A673 (cell line): ENCODE measurements at regions not wholly inside any gene's neighbourhood (a gene's known extent, or its start where the extent isn't known, plus 50 kb on each side); places are given as distances from the start of the nearest gene placed in this dataset.

Experiments
- BruUV-seq: library from RNA; stranded (reverse); fragments of 400-500 nt; replicated peaks from 2 replicates; lab custom pipeline; 2021; lab: Mats Ljungman, UMichigan
- CTCF ChIA-PET: fragments of 300-600 bp; sonication (Branson Sonifier 250); formaldehyde crosslinking; loops from one replicate; lab custom pipeline; 2022; ENCODE audit warnings: antibody characterized with exemption; lab: Charles Lee
- POLR2A ChIA-PET: fragments of 300-600 bp; sonication (Branson Sonifier 250); formaldehyde crosslinking; loops from one replicate; lab custom pipeline; 2022; ENCODE audit warnings: antibody characterized with exemption; ENCODE audit not compliant: low non-redundant PET; lab: Charles Lee
- DNase-seq: peaks from one replicate; pipeline ENCODE4 v3.0.0-alpha.2; 2015; ENCODE audit warnings: low spot score
- H3K27ac ChIP-seq: fragments of 200-600 bp; sonication (generic); 2 replicates; pipeline ENCODE4 v1.5.1; 2016; ENCODE audit warnings: mixed run types, low read depth, mild to moderate bottlenecking, mixed read lengths, antibody characterized with exemption, low read length; ENCODE audit not compliant: poor library complexity, severe bottlenecking
- H3K27me3 ChIP-seq: fragments of 200-600 bp; sonication (generic); replicated peaks from 2 replicates; pipeline ENCODE4 v1.6.1; 2017; ENCODE audit warnings: mixed run types, low read depth, mild to moderate bottlenecking, mixed read lengths, antibody characterized with exemption, low read length; ENCODE audit not compliant: insufficient read depth, poor library complexity
- H3K36me3 ChIP-seq: fragments of 200-600 bp; sonication (generic); 2 replicates; pipeline ENCODE4 v1.6.1; 2016; ENCODE audit warnings: mixed run types, mild to moderate bottlenecking, mixed read lengths, antibody characterized with exemption, low read length; ENCODE audit not compliant: insufficient read depth, poor library complexity, severe bottlenecking
- H3K4me1 ChIP-seq: fragments of 200-600 bp; sonication (generic); 2 replicates; pipeline ENCODE4 v1.6.1; 2017; ENCODE audit warnings: mixed run types, mild to moderate bottlenecking, mixed read lengths, antibody characterized with exemption, low read length; ENCODE audit not compliant: insufficient read depth, poor library complexity, severe bottlenecking
- H3K4me3 ChIP-seq: fragments of 200-600 bp; sonication (generic); 2 replicates; pipeline ENCODE4 v1.5.1; 2016; ENCODE audit warnings: low read depth, mixed run types, mild to moderate bottlenecking, mixed read lengths, low read length; ENCODE audit not compliant: poor library complexity, severe bottlenecking
- H3K9me3 ChIP-seq: fragments of 200-600 bp; sonication (generic); 2 replicates; pipeline ENCODE4 v1.6.1; 2016; ENCODE audit warnings: mixed run types, low read depth, mild to moderate bottlenecking, mixed read lengths, antibody characterized with exemption, low read length; ENCODE audit not compliant: poor library complexity, severe bottlenecking
- CTCF ChIP-seq: fragments of 300-800, 200-600 bp; sonication (generic); conservative IDR thresholded peaks from 2 replicates; pipeline ENCODE4 v1.5.1; 2017; ENCODE audit warnings: low read depth, mild to moderate bottlenecking, antibody characterized with exemption, low read length, moderate library complexity, mixed read lengths
- EZH2 ChIP-seq: fragments of 200-600 bp; sonication (generic); IDR thresholded peaks from 2 replicates; pipeline ENCODE4 v1.6.1; 2017; ENCODE audit warnings: borderline replicate concordance, low read depth, mild to moderate bottlenecking, mixed read lengths, antibody characterized with exemption, low read length; ENCODE audit not compliant: poor library complexity, severe bottlenecking
- intact Hi-C: fragments of 100-400 bp; cut with micrococcal nuclease; formaldehyde crosslinking; loops from one replicate; pipeline ENCODE4 v1.10.0; 2022; ENCODE audit not compliant: unreplicated experiment

DNA sequence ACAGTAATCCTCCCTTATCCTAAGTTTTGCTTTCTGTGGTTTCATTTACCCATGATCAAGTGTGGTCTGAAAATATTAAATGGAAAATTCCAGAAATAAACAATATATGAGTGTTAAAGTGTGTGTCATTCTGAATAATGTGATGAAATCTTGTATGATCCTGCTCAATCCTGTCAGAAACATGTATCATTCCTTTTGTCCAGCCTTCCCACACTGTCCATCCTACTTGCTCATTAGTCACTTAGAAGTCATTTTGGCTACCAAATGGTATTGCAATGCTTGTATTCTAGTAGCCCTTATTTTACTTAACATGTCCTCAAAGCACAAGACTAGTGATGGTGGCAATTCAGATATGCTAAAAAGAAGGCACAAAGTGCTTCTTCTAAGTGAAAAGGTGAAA, 1211.2 kb upstream of the SORCS1 start:
- H3K4me1 ChIP-seq, result no peaks in the 10 kb centered on the region
- ChIA-PET CTCF (no interaction called here), POLR2A (no interaction called here)
- H3K4me3 ChIP-seq, result no peak overlapping the region
- H3K27me3 ChIP-seq, result no peaks in the 10 kb centered on the region
- no peak for DNase-seq
- H3K36me3 ChIP-seq, result no peaks in the 10 kb centered on the region
- H3K9me3 ChIP-seq, result no peaks in the 10 kb centered on the region
- BruUV-seq, result no TSS peak
- intact Hi-C loops, result no loop called here
- H3K27ac ChIP-seq, result no peak overlapping the region
- no peak for TF ChIP-seq CTCF
- TF ChIP-seq EZH2, result no peak

GRCh38 chr10:108374991-108375390, 1210.5 kb upstream of the SORCS1 start:
- H3K36me3 ChIP-seq, result no peaks in the 10 kb centered on the region
- no peak for TF ChIP-seq CTCF
- no peak for TF ChIP-seq EZH2
- DNase-seq, result no peak
- no peaks in the 10 kb centered on the region for H3K27me3 ChIP-seq
- H3K27ac ChIP-seq, result no peak overlapping the region
- H3K4me1 ChIP-seq, result no peaks in the 10 kb centered on the region
- ChIA-PET CTCF (no interaction called here), POLR2A (no interaction called here)
- intact Hi-C loops, result no loop called here
- H3K4me3 ChIP-seq, result no peak overlapping the region
- no TSS peak for BruUV-seq
- H3K9me3 ChIP-seq, result no peaks in the 10 kb centered on the region

- no peaks in the 10 kb centered on the region for H3K4me1 ChIP-seq
- no TSS peak for BruUV-seq
- no peak for TF ChIP-seq CTCF
- no peak for TF ChIP-seq EZH2
- no peak overlapping the region for H3K27ac ChIP-seq
- ChIA-PET CTCF (no interaction called here), POLR2A (no interaction called here)
- H3K27me3 ChIP-seq, result no peaks in the 10 kb centered on the region
- no peaks in the 10 kb centered on the region for H3K36me3 ChIP-seq
- no peaks in the 10 kb centered on the region for H3K9me3 ChIP-seq
- H3K4me3 ChIP-seq, result no peak overlapping the region
- no peak for DNase-seq
- intact Hi-C loops, result no loop called here
Observed at GRCh38 chr10:108365541-108365940, 1201.0 kb upstream of the SORCS1 start.
